Ovary (tissue), 7 donors: ENCODE measurements at regions not wholly inside any gene's neighbourhood (a gene's known extent, or its start where the extent isn't known, plus 50 kb on each side); places are given as distances from the start of the nearest gene placed in this dataset.

ENCODE experiments used
- DNase-seq, 5 donors: peaks; one replicate each; pipeline ENCODE4 v3.0.0-alpha.2; 2019 to 2020
- H3K27ac ChIP-seq, 2 donors: fragments of 200-600 bp; one replicate each; pipeline versions ENCODE4 v1.5.1 to v1.8.0; 2019 to 2022
- H3K27me3 ChIP-seq: fragments of 200-600 bp; one replicate; pipeline ENCODE4 v1.8.0; 2022
- H3K36me3 ChIP-seq: fragments of 200-600 bp; sonication (generic); one replicate; pipeline ENCODE4 v1.5.1; 2019
- H3K4me1 ChIP-seq: one replicate; pipeline ENCODE4 v1.8.1; 2013; ENCODE audit warnings: mild to moderate bottlenecking, moderate library complexity; ENCODE audit not compliant: insufficient read depth
- H3K4me3 ChIP-seq: fragments of 200-600 bp; sonication (generic); one replicate; pipeline ENCODE4 v1.5.1; 2017
- H3K9me3 ChIP-seq, 2 donors: fragments of 200-600 bp in 1 of 2; sonication (generic) in 1 of 2; one replicate each; pipeline versions ENCODE4 v1.5.1 to v1.8.1; 2013 to 2019; ENCODE audit warnings: mild to moderate bottlenecking in 1 of 2, moderate library complexity in 1 of 2
- EP300 ChIP-seq: sonication (generic); formaldehyde crosslinking; IDR thresholded peaks from one replicate; pipeline ENCODE4 v1.6.1; 2017; ENCODE audit warnings: antibody characterized with exemption
- POLR2A ChIP-seq: fragments of 450-650 bp; IDR thresholded peaks from one replicate; pipeline ENCODE4 v1.6.1; 2017; ENCODE audit warnings: antibody characterized with exemption, mild to moderate bottlenecking, moderate library complexity
- WGBS, 3 donors: extraction: QIAGEN DNeasy Blood & Tissue Kit in 1 of 3; methylation state at CpG; one replicate each; pipeline versions ENCODE4 v1.1.5 to v1.1.7; 2013 to 2017; 5-methylcytosine and 5-hydroxymethylcytosine counted together
- intact Hi-C, 4 donors: fragments of 100-400 bp; cut with DNase I; formaldehyde crosslinking; loops; one replicate each; pipeline versions ENCODE4 v1.11.0 to v1.15.1; 2022 to 2023
- TF ChIP-seq, protein P1 (sequence below), 3 donors: fragments of 450-650 bp in 2 of 3; fragments of 200-600 bp in 1 of 3; IDR thresholded peaks; one replicate each; pipeline versions ENCODE4 v1.5.1 to v1.8.0; 2016 to 2022; ENCODE audit warnings: antibody characterized with exemption in 3 of 3, mild to moderate bottlenecking in 1 of 3
- donor health status: DM: no; HTN: no; CAD: no; lungs with moderate emphysema.
- donor health status: DM: no; HTN: no; CAD: no.
- donor health status: Bipolar disorder and iron deficiency.
- donor health status: DM: no; HTN: no; CAD: no.
- donor health status: DM: yes; HTN: yes; CAD: no.

DNA sequence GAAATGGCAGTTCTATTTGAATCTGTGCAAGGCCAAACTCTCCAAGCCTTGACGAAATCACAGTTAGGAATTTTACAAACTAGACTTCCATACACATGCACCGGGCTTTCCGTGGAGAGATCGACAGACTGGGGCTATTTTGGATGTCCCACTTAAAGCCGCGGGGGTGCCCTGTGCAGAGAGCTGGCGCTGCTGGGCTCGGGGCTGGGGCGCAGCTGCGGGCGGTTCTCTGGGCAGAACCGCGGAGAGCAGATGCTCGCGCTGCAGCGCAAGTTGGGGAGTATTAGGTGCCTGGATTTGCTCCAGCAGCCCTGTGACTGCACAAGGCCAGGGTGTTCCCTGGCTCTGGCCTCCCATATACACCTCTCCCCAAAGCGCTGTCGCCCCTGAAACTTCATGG, 67.2 kb downstream of the SPATA19 start:
- no peak overlapping the region for H3K27ac ChIP-seq
- TF ChIP-seq EP300 = no peak
- TF ChIP-seq POLR2A = no peak
- TF ChIP-seq, protein P1, sequence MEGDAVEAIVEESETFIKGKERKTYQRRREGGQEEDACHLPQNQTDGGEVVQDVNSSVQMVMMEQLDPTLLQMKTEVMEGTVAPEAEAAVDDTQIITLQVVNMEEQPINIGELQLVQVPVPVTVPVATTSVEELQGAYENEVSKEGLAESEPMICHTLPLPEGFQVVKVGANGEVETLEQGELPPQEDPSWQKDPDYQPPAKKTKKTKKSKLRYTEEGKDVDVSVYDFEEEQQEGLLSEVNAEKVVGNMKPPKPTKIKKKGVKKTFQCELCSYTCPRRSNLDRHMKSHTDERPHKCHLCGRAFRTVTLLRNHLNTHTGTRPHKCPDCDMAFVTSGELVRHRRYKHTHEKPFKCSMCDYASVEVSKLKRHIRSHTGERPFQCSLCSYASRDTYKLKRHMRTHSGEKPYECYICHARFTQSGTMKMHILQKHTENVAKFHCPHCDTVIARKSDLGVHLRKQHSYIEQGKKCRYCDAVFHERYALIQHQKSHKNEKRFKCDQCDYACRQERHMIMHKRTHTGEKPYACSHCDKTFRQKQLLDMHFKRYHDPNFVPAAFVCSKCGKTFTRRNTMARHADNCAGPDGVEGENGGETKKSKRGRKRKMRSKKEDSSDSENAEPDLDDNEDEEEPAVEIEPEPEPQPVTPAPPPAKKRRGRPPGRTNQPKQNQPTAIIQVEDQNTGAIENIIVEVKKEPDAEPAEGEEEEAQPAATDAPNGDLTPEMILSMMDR (IDR thresholded peaks at IDR 0.05) = no peak
- no peak overlapping the region for H3K4me3 ChIP-seq
- H3K4me1 ChIP-seq = no peaks in the 10 kb centered on the region
- no peaks in the 10 kb centered on the region for H3K27me3 ChIP-seq
- 28 to 63% (median 40%) methylated on average over 18 of the region's 18 CpGs for WGBS, 3 donors
- H3K36me3 ChIP-seq = no peaks in the 10 kb centered on the region
- no peak for DNase-seq
- no peaks in the 10 kb centered on the region for H3K9me3 ChIP-seq
- intact Hi-C loops = no loop called here

- Histone ChIP-seq H3K9me3 (no peaks in the 10 kb centered on the region), H3K27me3 (no peaks in the 10 kb centered on the region), H3K36me3 (no peaks in the 10 kb centered on the region), H3K4me1 (no peaks in the 10 kb centered on the region), H3K27ac (no peak overlapping the region), H3K4me3 (no peak overlapping the region)
- DNase-seq = no peak
- TF ChIP-seq EP300 = no peak
- 22 to 39% (median 29%) methylated on average over 11 of the region's 11 CpGs for WGBS, 3 donors
- intact Hi-C loops = no loop called here
Observed at GRCh38 chr11:133776671-133777367, 68.5 kb downstream of the SPATA19 start.

GRCh38 chr11:133762538-133762937, 82.8 kb downstream of the SPATA19 start:
- Histone ChIP-seq H3K27ac (no peak overlapping the region), H3K9me3 (no peaks in the 10 kb centered on the region), H3K4me1 (no peaks in the 10 kb centered on the region), H3K36me3 (no peaks in the 10 kb centered on the region), H3K27me3 (no peaks in the 10 kb centered on the region), H3K4me3 (no peak overlapping the region)
- 57 to 70% (median 57%) methylated on average over 1 of the region's 1 CpG for WGBS, 3 donors
- no peak for DNase-seq
- intact Hi-C loops = no loop called here
- no peak for TF ChIP-seq POLR2A
- TF ChIP-seq, protein P1 (IDR thresholded peaks at IDR 0.05) = no peak
- TF ChIP-seq EP300 = no peak

DNA sequence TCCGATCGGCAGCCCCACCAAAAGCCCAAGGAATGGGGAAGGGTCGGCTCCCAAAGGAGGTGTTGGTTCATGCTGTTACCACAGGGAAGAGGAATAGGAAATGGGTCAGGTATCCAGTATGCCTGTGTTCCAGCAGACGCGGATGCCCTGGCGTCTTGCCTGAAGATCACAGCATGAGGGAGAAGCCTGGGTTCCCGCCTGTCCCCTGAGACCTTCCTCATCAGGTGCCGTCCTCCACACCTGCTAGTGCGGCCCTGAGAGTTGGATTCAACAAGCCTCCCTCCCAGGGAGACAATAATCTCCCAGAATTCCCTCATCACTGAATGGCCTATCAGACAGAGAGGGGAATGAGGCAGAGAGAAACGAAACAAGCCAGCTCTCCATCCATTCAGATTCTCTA, 92.2 kb downstream of the SPATA19 start:
- no peak overlapping the region for H3K27ac ChIP-seq
- no peaks in the 10 kb centered on the region for H3K36me3 ChIP-seq
- H3K4me1 ChIP-seq = no peaks in the 10 kb centered on the region
- WGBS, 3 donors = 78 to 80% (median 80%) methylated on average over 10 of the region's 10 CpGs
- H3K4me3 ChIP-seq = no peak overlapping the region
- DNase-seq = no peak
- intact Hi-C loops = no loop called here
- H3K9me3 ChIP-seq = no peaks in the 10 kb centered on the region
- H3K27me3 ChIP-seq = no peaks in the 10 kb centered on the region
- TF ChIP-seq POLR2A (no peak), EP300 (no peak)
- TF ChIP-seq, protein P1 (IDR thresholded peaks at IDR 0.05) = no peak

DNA sequence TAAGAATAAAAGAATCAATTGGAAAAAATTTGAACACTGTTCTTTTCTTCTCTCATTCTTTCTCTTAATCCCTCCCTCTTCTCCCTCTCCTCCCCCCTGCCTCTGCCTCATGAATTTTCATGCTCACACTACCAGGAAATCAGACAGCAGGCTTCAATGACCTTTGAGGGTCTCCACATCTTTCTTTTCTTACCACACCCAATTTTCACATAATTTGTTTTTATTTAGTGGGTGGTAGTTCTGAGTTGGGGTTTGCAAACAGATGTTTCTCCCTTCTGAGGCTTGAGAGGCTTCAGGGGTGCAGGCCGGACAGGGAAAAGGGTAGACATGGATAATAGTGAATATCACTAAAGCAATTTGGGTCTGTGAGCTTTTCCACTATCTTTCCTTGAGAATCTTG, 95.5 kb downstream of the SPATA19 start:
- Histone ChIP-seq H3K27ac (no peak overlapping the region), H3K9me3 (no peaks in the 10 kb centered on the region), H3K4me1 (no peaks in the 10 kb centered on the region), H3K4me3 (no peak overlapping the region), H3K36me3 (no peaks in the 10 kb centered on the region), H3K27me3 (no peaks in the 10 kb centered on the region)
- no peak for TF ChIP-seq EP300
- TF ChIP-seq, protein P1 (IDR thresholded peaks at IDR 0.05) = no peak
- TF ChIP-seq POLR2A = no peak
- DNase-seq = no peak
- 65 to 80% (median 67%) methylated on average over 1 of the region's 1 CpG for WGBS, 3 donors
- intact Hi-C loops = no loop called here
